22Rv1 (cell line): ENCODE measurements at regions not wholly inside any gene's neighbourhood (a gene's known extent, or its start where the extent isn't known, plus 50 kb on each side); places are given as distances from the start of the nearest gene placed in this dataset.

Experiments
- CTCF ChIP-seq: fragments of 450-650 bp; IDR thresholded peaks from 2 replicates; pipeline ENCODE4 v1.5.1; 2017; ENCODE audit warnings: mild to moderate bottlenecking
- ZFX ChIP-seq: fragments of 450-650 bp; IDR thresholded peaks from 2 replicates; pipeline ENCODE4 v1.6.1; 2017; ENCODE audit warnings: antibody characterized with exemption, borderline replicate concordance

GRCh38 chr6:27593861-27594260 is 121.0 kb upstream of the ZNF184 start:
- TF ChIP-seq CTCF: no peak
- TF ChIP-seq ZFX: no peak
